ENCODE measurements at regions not wholly inside any gene's neighbourhood (a gene's known extent, or its start where the extent isn't known, plus 50 kb on each side); places are given as distances from the start of the nearest gene placed in this dataset.

GRCh38 chr18:75524181-75524580 is 96.7 kb upstream of the SMIM21 start:
- TF ChIP-seq, protein P1, sequence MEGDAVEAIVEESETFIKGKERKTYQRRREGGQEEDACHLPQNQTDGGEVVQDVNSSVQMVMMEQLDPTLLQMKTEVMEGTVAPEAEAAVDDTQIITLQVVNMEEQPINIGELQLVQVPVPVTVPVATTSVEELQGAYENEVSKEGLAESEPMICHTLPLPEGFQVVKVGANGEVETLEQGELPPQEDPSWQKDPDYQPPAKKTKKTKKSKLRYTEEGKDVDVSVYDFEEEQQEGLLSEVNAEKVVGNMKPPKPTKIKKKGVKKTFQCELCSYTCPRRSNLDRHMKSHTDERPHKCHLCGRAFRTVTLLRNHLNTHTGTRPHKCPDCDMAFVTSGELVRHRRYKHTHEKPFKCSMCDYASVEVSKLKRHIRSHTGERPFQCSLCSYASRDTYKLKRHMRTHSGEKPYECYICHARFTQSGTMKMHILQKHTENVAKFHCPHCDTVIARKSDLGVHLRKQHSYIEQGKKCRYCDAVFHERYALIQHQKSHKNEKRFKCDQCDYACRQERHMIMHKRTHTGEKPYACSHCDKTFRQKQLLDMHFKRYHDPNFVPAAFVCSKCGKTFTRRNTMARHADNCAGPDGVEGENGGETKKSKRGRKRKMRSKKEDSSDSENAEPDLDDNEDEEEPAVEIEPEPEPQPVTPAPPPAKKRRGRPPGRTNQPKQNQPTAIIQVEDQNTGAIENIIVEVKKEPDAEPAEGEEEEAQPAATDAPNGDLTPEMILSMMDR (IDR thresholded peaks at IDR 0.05): no peak
- TF ChIP-seq POLR2A (IDR thresholded peaks at IDR 0.05): no peak
